CD4-positive, CD25-positive, alpha-beta regulatory T cell (primary cell): ENCODE measurements at regions not wholly inside any gene's neighbourhood (a gene's known extent, or its start where the extent isn't known, plus 50 kb on each side); places are given as distances from the start of the nearest gene placed in this dataset.
A peak's percentile ranks its signal among the peaks of the same experiment; 100 is the strongest.

Experiments used
- ATAC-seq, 2 donors: fragments of 150-1000 bp; cut with Tn5 transposase; one replicate each; pipeline ENCODE4 v1.10.0; 2021; ENCODE audit warnings: low read depth in 2 of 2, moderate number of reproducible peaks in 2 of 2, moderate library complexity in 1 of 2
- DNase-seq, 3 donors: peaks; one replicate each; pipeline versions ENCODE4 v3.0.0 to v3.0.0-alpha.2; 2012 to 2022; ENCODE audit warnings: mixed read lengths in 1 of 3
- H3K27ac ChIP-seq: one replicate; pipeline ENCODE4 v1.7.0; 2013; ENCODE audit warnings: mild to moderate bottlenecking, low read length; ENCODE audit not compliant: insufficient read depth, poor library complexity, severe bottlenecking
- H3K27me3 ChIP-seq: one replicate; pipeline ENCODE4 v1.7.0; 2013; ENCODE audit warnings: low read length; ENCODE audit not compliant: control insufficient read depth, insufficient read depth
- H3K36me3 ChIP-seq: one replicate; pipeline ENCODE4 v1.7.0; 2013; ENCODE audit warnings: mild to moderate bottlenecking, low read length, moderate library complexity; ENCODE audit not compliant: control insufficient read depth, insufficient read depth
- H3K4me1 ChIP-seq: 2 replicates; pipeline ENCODE4 v1.7.0; 2013; ENCODE audit warnings: mild to moderate bottlenecking, low read length; ENCODE audit not compliant: insufficient read depth, control insufficient read depth, poor library complexity, severe bottlenecking
- H3K4me3 ChIP-seq: one replicate; pipeline ENCODE4 v1.7.0; 2013; ENCODE audit warnings: low read depth, mild to moderate bottlenecking, low read length, moderate library complexity
- H3K9me3 ChIP-seq, 2 experiments: 1 replicate in 1 of 2; 2 replicates in 1 of 2; pipeline ENCODE4 v1.7.0; 2013; ENCODE audit warnings: low read length in 2 of 2, mild to moderate bottlenecking in 1 of 2, moderate library complexity in 1 of 2; ENCODE audit not compliant: control insufficient read depth in 2 of 2
- H3K27ac Mint-ChIP-seq, 3 donors: one replicate each; pipeline ENCODE4 v1.8.0; 2020 to 2022; ENCODE audit warnings: mild to moderate bottlenecking in 3 of 3, mixed read lengths in 3 of 3, moderate library complexity in 2 of 3
- H3K27me3 Mint-ChIP-seq: one replicate; pipeline ENCODE4 v1.8.0; 2022; ENCODE audit warnings: mild to moderate bottlenecking, mixed read lengths
- H3K36me3 Mint-ChIP-seq: one replicate; pipeline ENCODE4 v1.8.0; 2020; ENCODE audit warnings: mixed read lengths
- H3K4me1 Mint-ChIP-seq, 4 donors: one replicate each; pipeline ENCODE4 v1.8.0; 2020 to 2022; ENCODE audit warnings: mixed read lengths in 4 of 4, mild to moderate bottlenecking in 1 of 4
- H3K4me3 Mint-ChIP-seq, 4 donors: one replicate each; pipeline ENCODE4 v1.8.0; 2020 to 2022; ENCODE audit warnings: mild to moderate bottlenecking in 4 of 4, mixed read lengths in 4 of 4, moderate library complexity in 3 of 4
- H3K9me3 Mint-ChIP-seq, 7 donors: one replicate each; pipeline ENCODE4 v1.8.0; 2020 to 2022; ENCODE audit warnings: mixed read lengths in 7 of 7, mild to moderate bottlenecking in 3 of 7, moderate library complexity in 2 of 7

DNA sequence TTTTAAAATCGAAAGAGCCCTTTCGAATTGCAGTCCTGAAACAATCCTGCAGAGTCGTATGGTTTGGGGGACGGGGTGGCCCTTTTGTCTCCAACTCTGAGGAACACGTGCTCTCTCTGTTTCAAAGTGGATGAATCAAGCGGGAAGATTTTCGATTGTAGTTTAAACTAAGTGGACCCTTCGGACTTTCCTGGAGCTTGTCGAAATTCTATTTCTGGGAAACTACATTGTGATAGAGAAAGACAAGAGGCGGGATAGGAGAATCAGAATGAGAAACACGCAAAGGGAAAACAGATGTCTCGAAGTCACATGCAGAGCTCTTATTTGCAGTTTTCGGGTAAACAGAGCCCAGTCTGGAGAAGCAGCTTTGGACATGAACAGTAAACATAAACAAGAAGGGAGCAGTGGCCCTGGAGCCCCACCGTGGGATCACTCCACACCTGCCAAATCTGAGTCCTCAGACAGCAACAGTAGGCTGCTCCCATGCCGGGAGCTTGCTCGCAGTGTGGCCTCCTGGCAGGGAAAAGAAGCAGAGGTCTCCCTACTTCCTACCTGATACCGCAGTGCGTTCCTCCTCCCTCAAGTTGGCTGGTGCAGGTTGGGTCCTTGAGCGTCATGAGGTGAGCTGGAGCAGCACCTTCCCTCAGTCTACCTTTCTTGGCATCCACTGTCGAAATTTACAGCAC lies 202.4 kb downstream of the SLC4A3 start:
- no peaks in the 10 kb centered on the region for H3K36me3 Mint-ChIP-seq
- H3K4me1 Mint-ChIP-seq = no peaks in the 10 kb centered on the region
- no peak for DNase-seq
- Histone ChIP-seq H3K36me3 (no peaks in the 10 kb centered on the region), H3K27me3 (no peaks in the 10 kb centered on the region), H3K9me3 (no peaks in the 10 kb centered on the region), H3K4me1 (no peaks in the 10 kb centered on the region), H3K27ac (no peak overlapping the region), H3K4me3 (no peak overlapping the region)
- H3K27me3 Mint-ChIP-seq = no peaks in the 10 kb centered on the region
- H3K27ac Mint-ChIP-seq = no peak overlapping the region
- no peaks in the 10 kb centered on the region for H3K9me3 Mint-ChIP-seq
- no peak for ATAC-seq
- H3K4me3 Mint-ChIP-seq = no peak overlapping the region

DNA sequence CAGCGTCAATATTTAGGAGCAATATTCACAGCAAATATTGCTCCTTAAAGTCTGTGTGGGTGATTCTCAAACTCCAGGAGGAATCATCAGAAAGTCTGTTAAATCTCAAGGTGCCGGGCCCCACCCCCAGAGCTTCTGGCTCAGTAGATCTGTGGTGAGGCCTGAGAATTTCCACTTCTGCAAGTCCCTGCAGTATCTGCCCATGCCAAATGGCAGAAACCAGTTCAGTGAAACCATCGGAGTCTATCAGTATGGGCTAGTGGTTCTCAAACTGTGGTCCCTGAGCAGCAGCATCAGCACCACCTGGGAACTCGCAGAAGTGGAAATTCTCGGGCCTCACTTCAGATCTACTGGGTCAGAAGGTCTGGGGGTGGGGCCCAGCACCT lies 202.9 kb downstream of the SLC4A3 start:
- Mint-ChIP-seq H3K27ac (no peak overlapping the region), H3K9me3 (no peaks in the 10 kb centered on the region), H3K27me3 (no peaks in the 10 kb centered on the region), H3K36me3 (no peaks in the 10 kb centered on the region), H3K4me1 (no peaks in the 10 kb centered on the region), H3K4me3 (no peak overlapping the region)
- ATAC-seq = no peak
- H3K36me3 ChIP-seq = no peaks in the 10 kb centered on the region
- H3K4me3 ChIP-seq = no peak overlapping the region
- H3K27me3 ChIP-seq = no peaks in the 10 kb centered on the region
- H3K4me1 ChIP-seq = no peaks in the 10 kb centered on the region
- no peaks in the 10 kb centered on the region for H3K9me3 ChIP-seq
- DNase-seq = no peak
- H3K27ac ChIP-seq = no peak overlapping the region

DNA sequence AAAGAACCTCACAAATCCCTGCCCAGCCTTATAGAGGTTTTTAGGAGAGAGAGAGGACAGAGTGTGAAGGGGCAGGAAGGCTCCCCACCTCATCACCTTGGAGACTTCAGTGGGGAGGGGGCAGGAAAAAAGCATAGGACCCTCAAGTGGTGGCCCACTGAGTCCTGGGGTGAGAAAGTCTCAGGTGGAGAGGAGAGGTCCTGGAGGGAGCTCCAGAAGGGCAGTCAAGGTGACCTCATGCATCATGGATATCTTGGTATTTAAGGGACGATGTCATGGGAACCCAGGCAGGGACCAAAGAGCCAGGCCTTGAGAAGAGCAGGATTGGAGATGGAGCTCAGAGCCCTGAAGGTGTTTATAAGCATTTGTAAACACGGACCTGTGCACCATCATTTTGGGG lies 204.5 kb downstream of the SLC4A3 start:
- Mint-ChIP-seq H3K9me3 (no peaks in the 10 kb centered on the region), H3K4me1 (no peaks in the 10 kb centered on the region), H3K36me3 (no peaks in the 10 kb centered on the region), H3K27me3 (no peaks in the 10 kb centered on the region), H3K27ac (no peak overlapping the region), H3K4me3 (no peak overlapping the region)
- ATAC-seq (no peak), DNase-seq (no peak)
- H3K9me3 ChIP-seq = no peaks in the 10 kb centered on the region
- H3K36me3 ChIP-seq = no peaks in the 10 kb centered on the region
- no peaks in the 10 kb centered on the region for H3K27me3 ChIP-seq
- no peaks in the 10 kb centered on the region for H3K4me1 ChIP-seq
- H3K4me3 ChIP-seq = no peak overlapping the region
- H3K27ac ChIP-seq = no peak overlapping the region

DNA sequence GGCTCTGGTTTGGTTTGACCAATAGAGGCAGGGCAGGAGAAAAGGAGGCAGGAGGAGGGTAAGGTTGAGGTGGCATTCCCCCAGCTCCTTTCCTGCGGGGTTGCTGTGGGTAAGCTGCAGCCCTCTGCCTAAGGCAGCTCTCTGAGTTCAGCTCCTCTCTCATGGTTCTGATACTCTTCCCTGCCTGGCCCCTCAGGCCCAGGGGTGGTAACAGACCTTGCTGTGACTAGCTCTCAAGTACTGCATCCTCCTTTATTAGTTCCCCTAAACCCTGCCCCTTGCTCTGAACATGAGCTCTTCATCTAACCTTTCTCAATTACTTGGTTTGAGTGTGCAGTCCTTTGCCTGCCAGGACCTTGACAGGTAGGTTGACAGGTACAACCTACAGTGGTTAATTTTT lies 205.5 kb downstream of the SLC4A3 start:
- Histone ChIP-seq H3K4me1 (no peaks in the 10 kb centered on the region), H3K27ac (no peak overlapping the region), H3K4me3 (no peak overlapping the region), H3K27me3 (no peaks in the 10 kb centered on the region), H3K36me3 (no peaks in the 10 kb centered on the region), H3K9me3 (no peaks in the 10 kb centered on the region)
- Mint-ChIP-seq H3K9me3 (no peaks in the 10 kb centered on the region), H3K36me3 (no peaks in the 10 kb centered on the region), H3K4me3 (no peak overlapping the region), H3K27me3 (no peaks in the 10 kb centered on the region), H3K4me1 (no peaks in the 10 kb centered on the region), H3K27ac (no peak overlapping the region)
- ATAC-seq (peak in 1 of 2 donors; percentile 18), DNase-seq (no peak)

DNA sequence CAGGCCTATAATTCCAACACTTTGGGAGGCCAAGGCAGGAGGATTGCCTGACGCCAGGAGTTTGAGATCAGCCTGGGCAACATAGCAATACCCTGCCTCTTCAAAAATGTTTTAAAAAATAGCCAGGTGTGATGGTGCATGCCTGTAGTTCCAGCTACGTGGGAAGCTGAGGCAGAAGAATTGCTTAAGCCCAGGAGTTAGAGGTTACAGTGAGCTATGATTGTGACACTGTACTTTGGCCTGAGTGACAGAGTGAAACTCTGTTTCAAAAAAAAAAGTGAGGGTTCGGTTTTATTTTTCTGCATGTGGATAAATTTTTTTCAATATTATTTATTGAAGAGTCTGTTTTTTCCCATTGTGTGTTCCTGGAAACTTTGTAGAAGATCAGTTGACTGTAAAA lies 208.1 kb downstream of the SLC4A3 start:
- DNase-seq = no peak
- H3K27ac Mint-ChIP-seq = no peak overlapping the region
- no peak overlapping the region for H3K4me3 Mint-ChIP-seq
- H3K36me3 ChIP-seq = no peaks in the 10 kb centered on the region
- H3K4me1 Mint-ChIP-seq = no peaks in the 10 kb centered on the region
- no peak overlapping the region for H3K4me3 ChIP-seq
- no peaks in the 10 kb centered on the region for H3K4me1 ChIP-seq
- no peaks in the 10 kb centered on the region for H3K36me3 Mint-ChIP-seq
- no peaks in the 10 kb centered on the region for H3K9me3 Mint-ChIP-seq
- ATAC-seq = no peak
- H3K27ac ChIP-seq = no peak overlapping the region
- no peaks in the 10 kb centered on the region for H3K27me3 Mint-ChIP-seq
- H3K9me3 ChIP-seq = no peaks in the 10 kb centered on the region
- H3K27me3 ChIP-seq = no peaks in the 10 kb centered on the region

DNA sequence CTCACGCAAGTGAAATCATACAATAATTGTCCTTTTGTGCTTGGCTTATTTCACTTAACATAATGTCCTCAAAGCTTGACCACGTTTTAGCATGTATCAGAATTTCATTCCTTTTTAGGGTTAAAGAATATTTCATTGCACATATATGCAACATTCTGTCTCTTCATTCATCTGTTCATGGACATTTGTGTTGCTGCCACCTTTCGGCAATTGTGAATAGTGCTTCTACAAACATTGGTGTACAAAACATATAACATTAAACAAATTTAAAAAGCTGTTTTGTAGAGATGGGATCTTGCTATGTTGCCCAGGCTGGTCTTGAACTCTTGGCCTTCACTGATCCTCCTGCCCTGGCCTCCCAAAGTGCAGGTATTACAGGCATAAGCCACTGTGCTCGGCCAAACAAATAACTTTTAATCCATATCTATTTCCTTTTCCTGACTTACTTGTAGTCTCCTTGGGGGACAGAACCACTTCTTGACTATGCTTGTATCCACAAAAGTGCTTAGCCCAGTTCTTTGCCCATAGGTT lies 209.3 kb downstream of the SLC4A3 start:
- Mint-ChIP-seq H3K4me1 (no peaks in the 10 kb centered on the region), H3K4me3 (no peak overlapping the region), H3K36me3 (no peaks in the 10 kb centered on the region), H3K27ac (no peak overlapping the region), H3K9me3 (no peaks in the 10 kb centered on the region), H3K27me3 (no peaks in the 10 kb centered on the region)
- Histone ChIP-seq H3K36me3 (no peaks in the 10 kb centered on the region), H3K27ac (no peak overlapping the region), H3K4me3 (no peak overlapping the region), H3K27me3 (no peaks in the 10 kb centered on the region), H3K4me1 (no peaks in the 10 kb centered on the region), H3K9me3 (no peaks in the 10 kb centered on the region)
- no peak for DNase-seq
- ATAC-seq = no peak

DNA sequence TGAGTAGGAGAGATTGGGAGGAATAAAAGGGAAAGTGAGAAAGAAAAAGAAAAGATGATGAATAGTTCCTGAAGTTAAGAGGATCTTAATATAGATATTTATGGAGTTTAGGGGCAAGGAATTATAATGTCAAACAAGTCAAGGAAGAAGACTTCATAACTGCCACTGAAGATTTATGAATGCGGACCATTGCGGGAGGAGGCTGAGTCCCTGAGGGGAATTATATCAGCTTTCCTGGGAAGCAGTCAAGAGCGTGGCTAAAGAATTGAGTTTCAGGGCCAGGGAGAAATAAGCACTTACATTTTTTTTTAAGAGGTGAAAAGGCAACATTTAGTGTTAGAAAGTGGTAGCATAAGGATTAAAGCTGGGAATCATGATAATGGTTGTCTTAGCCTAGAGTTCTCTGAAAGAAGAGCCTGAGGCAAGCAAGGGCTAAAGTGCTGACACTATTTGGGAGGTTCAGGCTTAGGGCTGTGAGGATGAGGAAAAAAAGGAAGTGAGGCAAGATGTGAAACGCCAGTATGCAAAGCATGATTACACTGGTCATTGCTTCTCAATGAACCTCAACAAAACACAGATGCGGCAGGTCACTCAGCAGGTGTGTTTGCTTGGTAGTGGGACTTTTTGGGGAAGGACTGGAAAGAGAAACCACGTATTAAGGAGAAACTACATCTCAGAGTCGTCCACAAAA lies 217.1 kb downstream of the SLC4A3 start:
- Mint-ChIP-seq H3K27ac (no peak overlapping the region), H3K36me3 (no peaks in the 10 kb centered on the region), H3K4me1 (no peaks in the 10 kb centered on the region), H3K9me3 (peaks cover 0 to 5% (median 0%) of the 10 kb centered on the region in 7 donors), H3K27me3 (peaks cover 4% of the 10 kb centered on the region), H3K4me3 (no peak overlapping the region)
- Histone ChIP-seq H3K36me3 (no peaks in the 10 kb centered on the region), H3K27me3 (no peaks in the 10 kb centered on the region), H3K9me3 (no peaks in the 10 kb centered on the region), H3K4me1 (no peaks in the 10 kb centered on the region), H3K27ac (no peak overlapping the region), H3K4me3 (no peak overlapping the region)
- DNase-seq (no peak), ATAC-seq (no peak)

DNA sequence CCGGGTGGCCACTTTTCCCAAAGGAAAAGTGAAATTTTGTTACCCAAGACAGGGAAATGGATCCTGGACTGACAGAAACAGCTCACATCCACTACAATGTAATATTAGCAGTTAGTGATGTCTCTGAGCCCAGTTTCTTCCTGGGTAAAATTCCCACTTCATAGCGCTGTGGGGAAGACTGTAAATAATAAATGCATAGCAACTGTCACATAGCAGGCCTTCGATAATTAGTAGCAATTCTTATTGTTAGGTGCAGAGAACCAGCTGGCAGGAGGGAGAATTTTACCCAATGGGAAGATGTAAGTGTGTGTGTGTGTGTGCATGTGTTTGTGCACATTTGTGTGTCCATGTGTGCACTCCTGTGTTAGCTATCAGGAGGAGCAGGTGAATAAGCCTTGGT lies 221.5 kb downstream of the SLC4A3 start:
- Histone ChIP-seq H3K36me3 (no peaks in the 10 kb centered on the region), H3K4me1 (no peaks in the 10 kb centered on the region), H3K4me3 (no peak overlapping the region), H3K9me3 (no peaks in the 10 kb centered on the region), H3K27me3 (peaks cover 2% of the 10 kb centered on the region), H3K27ac (no peak overlapping the region)
- peaks cover 12% of the 10 kb centered on the region for H3K27me3 Mint-ChIP-seq
- H3K27ac Mint-ChIP-seq = no peak overlapping the region
- H3K4me3 Mint-ChIP-seq = no peak overlapping the region
- H3K36me3 Mint-ChIP-seq = no peaks in the 10 kb centered on the region
- ATAC-seq (no peak), DNase-seq (no peak)
- H3K9me3 Mint-ChIP-seq = peaks cover 0 to 7% (median 0%) of the 10 kb centered on the region in 7 donors
- no peaks in the 10 kb centered on the region for H3K4me1 Mint-ChIP-seq
